ENCODE measurements at regions not wholly inside any gene's neighbourhood (a gene's known extent, or its start where the extent isn't known, plus 50 kb on each side); places are given as distances from the start of the nearest gene placed in this dataset.

DNA sequence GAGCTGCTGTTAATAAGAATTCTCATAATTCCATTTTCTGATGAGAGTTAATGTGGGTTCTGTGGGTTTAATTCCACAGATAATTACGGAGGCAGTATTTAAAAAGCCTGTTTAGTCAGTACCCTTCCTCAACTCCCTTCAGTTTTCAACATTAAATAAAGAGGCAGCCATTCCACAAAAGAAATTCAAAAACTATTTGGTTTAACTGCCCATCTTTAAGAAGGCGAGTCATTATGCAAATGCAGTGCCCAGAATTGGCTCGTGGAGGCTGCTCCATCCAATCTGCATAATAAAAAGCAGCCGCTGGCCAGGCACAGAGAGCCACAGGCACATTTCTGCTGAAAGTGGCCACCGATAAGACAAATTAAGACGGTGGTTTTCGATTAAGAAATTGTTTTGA, 194.4 kb upstream of the TOX3 start:
- WGBS (ENCODE audit: insufficient coverage, insufficient replicate concordance, low lambda C conversion rate, missing lambda C conversion rate), result 18% methylated on average over 7 of the region's 7 CpGs
- DNase-seq (ENCODE audit: low read depth, low spot score) (no peak), FAIRE-seq (no peak), ATAC-seq (no peak)
- Histone ChIP-seq H3K4me2 (ENCODE audit: control insufficient read depth, insufficient read depth) (no peak overlapping the region), H3K27ac (ENCODE audit: control insufficient read depth, insufficient read depth) (no peak overlapping the region), H3K4me3 (no peak overlapping the region), H3K27me3 (replicated peaks in 1 of 2; ENCODE audit: control insufficient read depth in 2 of 2, insufficient read depth in 2 of 2, low read length in 1 of 2) (no peaks in the 10 kb centered on the region), H3K4me1 (ENCODE audit: control insufficient read depth, insufficient read depth, low read length) (no peaks in the 10 kb centered on the region), H4K20me1 (ENCODE audit: control insufficient read depth, insufficient read depth) (no peaks in the 10 kb centered on the region), H2AFZ (ENCODE audit: control insufficient read depth, low read depth, low read length) (no peak overlapping the region), H3K9me3 (replicated peaks; ENCODE audit: control insufficient read depth, insufficient read depth, low read length) (no peaks in the 10 kb centered on the region), H3K36me3 (ENCODE audit: control insufficient read depth in 2 of 2, insufficient read depth in 2 of 2, low read length in 1 of 2) (no peaks in the 10 kb centered on the region), H3K9ac (ENCODE audit: control insufficient read depth, insufficient read depth, low read length) (no peak overlapping the region), H3K79me2 (ENCODE audit: control insufficient read depth, insufficient read depth, low read length) (no peaks in the 10 kb centered on the region)
- ChIA-PET CTCF (no interaction called here), RAD21 (ENCODE audit: unreplicated experiment) (no interaction called here), SMC1A (ENCODE audit: uncharacterized antibody, unreplicated experiment) (interaction anchor here (0.6 kb wide), 1 partner anchor 1172 kb away, joined by 3 read pairs; no protein-coding TSS in a partner anchor), POLR2A (no interaction called here)
- intact Hi-C loops (cut with micrococcal nuclease; ENCODE audit: unreplicated experiment) (no loop called here), in situ Hi-C loops (cut with MboI) (no loop called here)
- no peak for TF ChIP-seq EED (IDR thresholded peaks at IDR 0.05; ENCODE audit: low read depth)
- TF ChIP-seq, protein P1, sequence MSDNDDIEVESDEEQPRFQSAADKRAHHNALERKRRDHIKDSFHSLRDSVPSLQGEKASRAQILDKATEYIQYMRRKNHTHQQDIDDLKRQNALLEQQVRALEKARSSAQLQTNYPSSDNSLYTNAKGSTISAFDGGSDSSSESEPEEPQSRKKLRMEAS (IDR thresholded peaks at IDR 0.05; ENCODE audit: low read depth, low read length), result no peak
- no peak for TF ChIP-seq RAD21 (IDR thresholded peaks at IDR 0.05; ENCODE audit: insufficient read depth, low read depth, low read length)
- no peak for TF ChIP-seq ZNF687 (IDR thresholded peaks at IDR 0.05)
- TF ChIP-seq MEF2A (IDR thresholded peaks at IDR 0.05; ENCODE audit: insufficient read depth, low read depth, low read length), result no peak
- no peak for TF ChIP-seq GABPA (IDR thresholded peaks at IDR 0.05; ENCODE audit: low read depth)
- no peak for TF ChIP-seq YY1 (IDR thresholded peaks at IDR 0.05; ENCODE audit: low read depth, low read length)
- TF ChIP-seq ATF3 (IDR thresholded peaks at IDR 0.05; ENCODE audit: borderline replicate concordance, extremely low read depth, low read depth, low read length), result no peak
- no peak for TF ChIP-seq POLR2AphosphoS5 (IDR thresholded peaks at IDR 0.05; ENCODE audit: low read length)
- BruUV-seq (replicated peaks), result no TSS peak

All from GM12878 (cell line).